ENCODE measurements at regions not wholly inside any gene's neighbourhood (a gene's known extent, or its start where the extent isn't known, plus 50 kb on each side); places are given as distances from the start of the nearest gene placed in this dataset.

DNA sequence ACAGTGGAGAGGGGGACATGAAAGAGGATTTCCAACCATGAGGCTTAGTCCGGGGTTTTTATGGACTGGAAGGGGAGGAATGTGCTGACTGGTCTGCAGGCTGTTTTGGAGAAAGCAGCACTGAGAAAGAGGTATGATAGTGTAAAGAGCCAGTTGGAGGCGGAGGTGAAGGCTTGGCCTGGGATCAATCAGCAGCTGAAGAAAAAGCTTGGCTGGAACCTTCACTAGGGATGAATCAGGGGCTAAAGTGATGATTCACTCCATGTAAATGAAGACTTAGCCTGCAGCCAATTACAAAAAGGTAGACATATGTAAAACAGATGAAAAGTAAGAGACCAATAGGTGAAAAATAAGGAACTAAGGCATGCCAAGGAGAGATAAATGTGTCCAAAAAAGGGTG lies 1382.6 kb downstream of the GATA3 start:
- no peak overlapping the region for H3K4me3 ChIP-seq (ENCODE audit: insufficient read depth, low read depth, low read length)
- DNase-seq (ENCODE audit: low read depth) = peak; percentile 56
- no peaks in the 10 kb centered on the region for H3K4me1 Mint-ChIP-seq (ENCODE audit: low read depth, unreplicated experiment)
- H3K27me3 Mint-ChIP-seq (ENCODE audit: low read depth, unreplicated experiment) = no peaks in the 10 kb centered on the region
- no peak overlapping the region for H3K4me3 Mint-ChIP-seq (ENCODE audit: unreplicated experiment)
- peak overlapping the region; percentile 22 for H2AFZ ChIP-seq (ENCODE audit: low read depth, low read length)
- H3K79me2 ChIP-seq (ENCODE audit: insufficient read depth, low read length) = no peaks in the 10 kb centered on the region
- H3K9ac ChIP-seq (ENCODE audit: low read length) = no peak overlapping the region
- H3K27ac Mint-ChIP-seq (ENCODE audit: unreplicated experiment) = no peak overlapping the region
- TF ChIP-seq, protein P1, sequence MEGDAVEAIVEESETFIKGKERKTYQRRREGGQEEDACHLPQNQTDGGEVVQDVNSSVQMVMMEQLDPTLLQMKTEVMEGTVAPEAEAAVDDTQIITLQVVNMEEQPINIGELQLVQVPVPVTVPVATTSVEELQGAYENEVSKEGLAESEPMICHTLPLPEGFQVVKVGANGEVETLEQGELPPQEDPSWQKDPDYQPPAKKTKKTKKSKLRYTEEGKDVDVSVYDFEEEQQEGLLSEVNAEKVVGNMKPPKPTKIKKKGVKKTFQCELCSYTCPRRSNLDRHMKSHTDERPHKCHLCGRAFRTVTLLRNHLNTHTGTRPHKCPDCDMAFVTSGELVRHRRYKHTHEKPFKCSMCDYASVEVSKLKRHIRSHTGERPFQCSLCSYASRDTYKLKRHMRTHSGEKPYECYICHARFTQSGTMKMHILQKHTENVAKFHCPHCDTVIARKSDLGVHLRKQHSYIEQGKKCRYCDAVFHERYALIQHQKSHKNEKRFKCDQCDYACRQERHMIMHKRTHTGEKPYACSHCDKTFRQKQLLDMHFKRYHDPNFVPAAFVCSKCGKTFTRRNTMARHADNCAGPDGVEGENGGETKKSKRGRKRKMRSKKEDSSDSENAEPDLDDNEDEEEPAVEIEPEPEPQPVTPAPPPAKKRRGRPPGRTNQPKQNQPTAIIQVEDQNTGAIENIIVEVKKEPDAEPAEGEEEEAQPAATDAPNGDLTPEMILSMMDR (IDR thresholded peaks at IDR 0.05; ENCODE audit: insufficient read depth, low read depth, low read length) = no peak
- TF ChIP-seq EZH2 (IDR thresholded peaks at IDR 0.05; ENCODE audit: insufficient read depth, low read length) = no peak
- H3K4me2 ChIP-seq (ENCODE audit: low read length) = no peak overlapping the region
- H3K9me3 Mint-ChIP-seq (ENCODE audit: unreplicated experiment) = no peaks in the 10 kb centered on the region
- H3K27me3 ChIP-seq (ENCODE audit: insufficient read depth, low read length) = no peaks in the 10 kb centered on the region
- no peaks in the 10 kb centered on the region for H3K4me1 ChIP-seq (ENCODE audit: insufficient read depth, low read length)
- no peak for FAIRE-seq
- peaks cover 3% of the 10 kb centered on the region for H3K9me3 ChIP-seq (ENCODE audit: insufficient read depth, low read depth, low read length)
- H3K36me3 Mint-ChIP-seq (ENCODE audit: low read depth, unreplicated experiment) = no peaks in the 10 kb centered on the region
- H3K36me3 ChIP-seq (ENCODE audit: insufficient read depth, low read length) = no peaks in the 10 kb centered on the region
- H4K20me1 ChIP-seq (ENCODE audit: insufficient read depth, low read length) = no peaks in the 10 kb centered on the region
- H3K27ac ChIP-seq (ENCODE audit: low read depth, low read length) = no peak overlapping the region

DNA sequence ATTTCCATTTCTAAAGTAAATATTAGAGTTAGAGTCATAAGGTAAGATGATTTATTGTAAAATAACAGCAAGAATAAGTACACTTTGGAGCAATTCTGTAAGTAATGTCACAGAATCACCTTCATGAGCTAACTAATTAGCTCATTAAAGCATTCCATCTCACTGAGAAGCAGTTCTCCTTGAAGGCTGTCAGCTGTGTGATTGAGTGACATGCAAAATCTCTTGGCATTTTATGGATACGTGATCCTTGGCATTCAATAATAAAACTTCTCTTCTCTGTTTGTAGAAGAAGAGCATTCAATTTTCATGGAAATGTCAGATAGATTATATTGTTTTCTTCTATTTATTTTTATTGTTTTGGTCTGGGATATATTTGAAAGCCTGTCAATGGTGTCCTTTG lies 1389.3 kb downstream of the GATA3 start:
- Mint-ChIP-seq H3K4me1 (ENCODE audit: low read depth, unreplicated experiment) (no peaks in the 10 kb centered on the region), H3K36me3 (ENCODE audit: low read depth, unreplicated experiment) (no peaks in the 10 kb centered on the region), H3K27me3 (ENCODE audit: low read depth, unreplicated experiment) (no peaks in the 10 kb centered on the region), H3K4me3 (ENCODE audit: unreplicated experiment) (no peak overlapping the region), H3K27ac (ENCODE audit: unreplicated experiment) (no peak overlapping the region), H3K9me3 (ENCODE audit: unreplicated experiment) (no peaks in the 10 kb centered on the region)
- no peak overlapping the region for H3K9ac ChIP-seq (ENCODE audit: low read length)
- H3K27me3 ChIP-seq (ENCODE audit: insufficient read depth, low read length) = no peaks in the 10 kb centered on the region
- DNase-seq (ENCODE audit: low read depth) (no peak), FAIRE-seq (no peak)
- no peak overlapping the region for H2AFZ ChIP-seq (ENCODE audit: low read depth, low read length)
- H3K4me1 ChIP-seq (ENCODE audit: insufficient read depth, low read length) = no peaks in the 10 kb centered on the region
- H3K4me3 ChIP-seq (ENCODE audit: insufficient read depth, low read depth, low read length) = no peak overlapping the region
- H3K4me2 ChIP-seq (ENCODE audit: low read length) = no peak overlapping the region
- no peaks in the 10 kb centered on the region for H3K9me3 ChIP-seq (ENCODE audit: insufficient read depth, low read depth, low read length)
- no peaks in the 10 kb centered on the region for H3K36me3 ChIP-seq (ENCODE audit: insufficient read depth, low read length)
- H3K79me2 ChIP-seq (ENCODE audit: insufficient read depth, low read length) = no peaks in the 10 kb centered on the region
- H4K20me1 ChIP-seq (ENCODE audit: insufficient read depth, low read length) = no peaks in the 10 kb centered on the region
- no peak for TF ChIP-seq EZH2 (IDR thresholded peaks at IDR 0.05; ENCODE audit: insufficient read depth, low read length)
- TF ChIP-seq, protein P1 (IDR thresholded peaks at IDR 0.05; ENCODE audit: insufficient read depth, low read depth, low read length) = no peak
- H3K27ac ChIP-seq (ENCODE audit: low read depth, low read length) = no peak overlapping the region

DNA sequence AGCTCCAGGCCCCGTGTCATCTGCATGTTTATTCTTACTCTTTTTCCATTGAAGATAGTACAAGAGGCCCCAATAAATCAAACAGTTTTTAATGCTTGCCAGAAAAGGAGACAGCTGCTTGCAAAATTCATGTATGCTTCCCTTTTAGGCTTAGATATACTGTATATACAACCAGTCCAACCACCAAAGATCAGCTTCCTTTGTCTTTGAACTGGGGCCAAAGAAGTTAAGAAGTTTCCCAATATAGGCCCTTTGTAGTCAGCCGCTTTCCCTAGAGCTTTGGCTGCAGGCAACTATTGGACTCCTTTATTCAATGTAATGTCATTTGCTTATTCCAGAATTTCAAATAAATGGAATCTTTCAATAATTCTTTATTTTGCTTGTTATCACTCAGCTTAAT lies 1395.0 kb downstream of the GATA3 start:
- Mint-ChIP-seq H3K27ac (ENCODE audit: unreplicated experiment) (no peak overlapping the region), H3K9me3 (ENCODE audit: unreplicated experiment) (no peaks in the 10 kb centered on the region), H3K4me3 (ENCODE audit: unreplicated experiment) (no peak overlapping the region), H3K4me1 (ENCODE audit: low read depth, unreplicated experiment) (no peaks in the 10 kb centered on the region), H3K36me3 (ENCODE audit: low read depth, unreplicated experiment) (no peaks in the 10 kb centered on the region), H3K27me3 (ENCODE audit: low read depth, unreplicated experiment) (no peaks in the 10 kb centered on the region)
- H2AFZ ChIP-seq (ENCODE audit: low read depth, low read length) = no peak overlapping the region
- DNase-seq (ENCODE audit: low read depth) (no peak), FAIRE-seq (no peak)
- TF ChIP-seq, protein P1 (IDR thresholded peaks at IDR 0.05; ENCODE audit: insufficient read depth, low read depth, low read length) = no peak
- TF ChIP-seq EZH2 (IDR thresholded peaks at IDR 0.05; ENCODE audit: insufficient read depth, low read length) = no peak
- H3K27me3 ChIP-seq (ENCODE audit: insufficient read depth, low read length) = no peaks in the 10 kb centered on the region
- H3K36me3 ChIP-seq (ENCODE audit: insufficient read depth, low read length) = no peaks in the 10 kb centered on the region
- no peak overlapping the region for H3K4me2 ChIP-seq (ENCODE audit: low read length)
- H3K9me3 ChIP-seq (ENCODE audit: insufficient read depth, low read depth, low read length) = no peaks in the 10 kb centered on the region
- no peaks in the 10 kb centered on the region for H3K79me2 ChIP-seq (ENCODE audit: insufficient read depth, low read length)
- H3K9ac ChIP-seq (ENCODE audit: low read length) = no peak overlapping the region
- no peaks in the 10 kb centered on the region for H4K20me1 ChIP-seq (ENCODE audit: insufficient read depth, low read length)
- H3K4me3 ChIP-seq (ENCODE audit: insufficient read depth, low read depth, low read length) = no peak overlapping the region
- H3K27ac ChIP-seq (ENCODE audit: low read depth, low read length) = no peak overlapping the region
- H3K4me1 ChIP-seq (ENCODE audit: insufficient read depth, low read length) = no peaks in the 10 kb centered on the region
